GM12801 (cell line): ENCODE measurements at regions not wholly inside any gene's neighbourhood (a gene's known extent, or its start where the extent isn't known, plus 50 kb on each side); places are given as distances from the start of the nearest gene placed in this dataset.

Experiments
- CTCF ChIP-seq: IDR thresholded peaks from one replicate; pipeline ENCODE4 v1.5.1; 2011; ENCODE audit warnings: control low read depth; ENCODE audit not compliant: insufficient read length; ENCODE audit errors: extremely low read depth

DNA sequence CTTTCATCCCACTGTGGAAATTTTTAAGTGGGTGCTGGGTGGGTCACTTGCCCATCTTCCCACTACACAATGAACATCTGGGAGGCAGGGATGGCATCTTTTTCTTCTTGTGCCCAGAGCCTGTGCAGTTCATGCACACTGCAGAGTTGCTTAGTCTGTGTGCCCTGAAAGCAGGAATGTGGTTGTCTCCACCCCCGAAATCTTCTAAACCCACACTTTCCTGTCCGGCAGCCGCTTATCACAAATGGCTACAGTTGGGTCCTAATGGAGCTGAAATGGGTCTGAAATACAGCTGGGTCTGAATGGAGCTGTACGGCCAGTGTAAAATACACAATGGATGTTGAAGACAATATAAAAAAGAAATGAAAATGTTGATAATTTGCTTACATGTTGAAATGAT, 112.1 kb upstream of the PMEPA1 start:
- TF ChIP-seq CTCF = no peak

- no peak for TF ChIP-seq CTCF
These were observed 110.0 kb upstream of the PMEPA1 start for GRCh38 chr20:57819691-57820380.

DNA sequence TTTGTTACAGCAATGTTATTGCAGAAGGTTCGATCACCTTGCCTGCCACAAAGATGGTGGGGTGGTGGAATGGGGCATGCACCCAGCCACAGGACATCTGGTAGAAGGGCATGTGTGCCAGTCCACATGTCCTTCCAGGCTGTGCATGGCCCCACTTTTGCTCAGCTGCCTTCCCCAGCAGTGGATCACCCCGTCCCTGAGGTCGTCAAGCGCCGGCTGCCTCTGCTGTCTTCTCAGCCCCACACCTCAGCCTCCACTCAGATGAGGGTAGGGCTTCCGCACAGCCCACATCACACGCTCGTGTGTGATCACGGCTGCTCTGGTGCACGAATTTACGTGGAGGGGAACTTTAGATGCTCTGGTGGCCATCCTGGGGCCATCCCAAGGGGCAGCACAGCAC, 109.5 kb upstream of the PMEPA1 start:
- TF ChIP-seq CTCF = no peak

DNA sequence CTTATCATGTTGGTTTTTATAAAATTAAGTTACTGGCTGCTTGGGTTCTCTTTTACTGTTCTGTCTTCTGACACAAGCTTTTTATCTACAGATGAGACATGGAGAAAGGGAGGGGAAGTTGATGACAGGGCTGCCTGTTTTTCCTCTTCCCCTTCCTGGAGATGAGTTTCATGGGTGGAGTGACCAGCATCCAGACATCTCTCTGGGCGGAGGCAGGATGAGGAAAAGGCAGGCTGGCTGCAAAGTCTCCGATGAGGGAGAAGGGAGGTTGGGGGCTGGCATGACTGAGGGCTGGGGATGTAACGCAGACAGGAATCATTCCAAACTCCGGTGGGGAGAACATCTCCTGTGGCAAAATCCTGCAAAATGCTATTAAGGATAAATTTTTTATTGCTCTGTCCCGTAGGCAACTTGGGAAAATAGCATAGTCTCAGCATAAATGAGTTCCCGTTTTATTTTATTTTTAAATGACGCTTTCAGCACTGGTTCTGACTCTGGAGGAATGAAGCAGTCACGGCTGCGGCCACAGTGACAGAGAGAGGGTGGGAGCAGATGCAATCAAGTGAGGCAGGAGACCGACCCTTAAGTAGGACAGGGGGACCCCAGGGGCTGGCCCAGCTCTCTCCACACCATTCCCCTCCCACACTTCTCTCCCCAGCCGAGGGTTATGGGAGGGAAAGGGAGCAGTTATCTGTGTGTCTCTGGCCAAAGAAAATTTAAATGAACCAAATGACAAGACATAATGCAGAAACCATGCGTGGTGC, 108.8 kb upstream of the PMEPA1 start:
- TF ChIP-seq CTCF = no peak

DNA sequence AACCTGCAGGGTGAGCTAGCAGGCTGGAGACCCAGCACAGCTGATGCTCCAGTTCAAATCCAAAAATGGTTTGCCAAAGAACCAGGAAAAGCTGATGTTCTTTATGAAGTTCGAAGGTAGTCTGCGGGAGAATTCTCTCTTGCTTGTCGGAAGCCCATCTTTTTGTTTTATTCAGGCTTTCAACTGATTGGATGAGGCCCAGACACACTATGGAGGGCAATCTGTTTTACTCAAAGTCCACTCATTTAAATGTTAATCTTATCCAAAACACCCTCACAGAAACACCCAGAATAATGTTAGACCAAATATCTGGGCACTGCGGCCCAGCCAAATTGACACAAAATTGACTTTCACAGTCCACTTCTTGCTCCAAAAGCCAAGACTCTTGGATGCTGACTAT, 105.6 kb upstream of the PMEPA1 start:
- TF ChIP-seq CTCF = no peak

- no peak for TF ChIP-seq CTCF
These were observed 104.7 kb upstream of the PMEPA1 start for GRCh38 chr20:57814529-57814928.

- TF ChIP-seq CTCF = no peak
These were observed 103.9 kb upstream of the PMEPA1 start for GRCh38 chr20:57813509-57814269.
